Caki2 (cell line): ENCODE measurements at regions not wholly inside any gene's neighbourhood (a gene's known extent, or its start where the extent isn't known, plus 50 kb on each side); places are given as distances from the start of the nearest gene placed in this dataset.

Experiments
- DNase-seq: peaks from one replicate; pipeline ENCODE4 v3.0.0-alpha.2; 2015; ENCODE audit warnings: low read depth
- in situ Hi-C: cut with HindIII; loops from 2 replicates; pipeline ENCODE4 v1.10.0; 2016; ENCODE audit warnings: low sequenced_read_pairs, low pct_unique_long_range_greater_than_20kb, mixed read lengths

DNA sequence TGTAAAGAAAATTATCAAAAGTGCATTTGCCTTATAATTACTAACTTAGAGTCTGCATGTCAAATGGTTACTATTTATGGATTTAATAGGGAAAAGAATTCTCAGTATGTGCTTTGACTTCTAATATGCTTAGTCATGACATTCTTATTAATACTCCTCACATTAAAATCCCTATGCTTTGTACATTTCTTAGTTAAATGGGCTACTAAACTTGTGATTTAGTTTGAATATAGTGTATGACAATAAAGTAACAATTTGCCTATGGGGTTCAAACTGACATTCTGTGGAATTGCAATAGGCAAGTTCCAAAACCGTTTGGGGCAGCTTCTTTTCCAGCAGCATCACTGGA, 361.9 kb upstream of the TMTC1 start:
- DNase-seq = no peak
- in situ Hi-C loops = no loop called here

DNA sequence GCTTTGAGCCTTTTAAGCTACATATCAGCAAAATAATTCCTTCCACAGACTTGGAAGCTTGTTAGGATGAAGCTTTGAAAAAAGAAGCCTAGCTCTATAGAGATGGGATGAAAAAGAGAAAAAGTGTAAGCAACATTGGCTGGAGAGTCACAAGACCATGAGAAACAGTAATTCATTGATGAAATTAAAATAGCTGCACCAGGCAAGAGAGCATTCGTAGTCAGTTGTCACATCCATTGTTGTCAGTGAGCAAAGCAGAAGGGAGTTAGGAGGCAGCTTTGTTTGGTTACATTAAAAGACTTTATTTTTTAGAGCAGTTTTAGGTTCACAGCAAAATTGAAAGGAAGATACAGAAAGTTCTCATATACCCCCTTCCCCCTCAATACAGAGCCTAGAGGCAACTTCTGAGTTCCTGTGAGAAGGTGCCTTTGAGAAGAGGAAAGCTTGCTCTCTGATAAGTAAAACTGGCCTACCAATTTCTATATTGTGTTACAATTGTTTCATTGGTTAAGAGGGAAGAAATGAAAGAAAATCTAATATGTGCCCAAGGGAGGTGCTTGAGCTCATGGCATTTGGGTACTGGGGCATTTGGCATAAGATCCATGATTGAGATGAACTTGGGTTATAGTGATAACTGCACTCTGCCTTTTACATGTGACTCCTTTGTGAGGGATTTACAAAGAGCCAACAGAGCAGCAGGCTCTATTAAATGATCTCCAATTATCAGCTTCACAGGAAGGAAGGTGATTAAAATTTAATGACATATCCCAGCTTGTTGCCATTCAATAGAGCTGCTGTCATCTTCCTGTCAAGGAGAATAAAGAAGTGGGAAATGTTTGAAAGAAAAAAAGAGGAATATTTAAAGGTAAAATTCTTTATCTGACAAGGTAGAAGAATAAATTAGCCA, 361.3 kb upstream of the TMTC1 start:
- DNase-seq = no peak
- in situ Hi-C loops = no loop called here

DNA sequence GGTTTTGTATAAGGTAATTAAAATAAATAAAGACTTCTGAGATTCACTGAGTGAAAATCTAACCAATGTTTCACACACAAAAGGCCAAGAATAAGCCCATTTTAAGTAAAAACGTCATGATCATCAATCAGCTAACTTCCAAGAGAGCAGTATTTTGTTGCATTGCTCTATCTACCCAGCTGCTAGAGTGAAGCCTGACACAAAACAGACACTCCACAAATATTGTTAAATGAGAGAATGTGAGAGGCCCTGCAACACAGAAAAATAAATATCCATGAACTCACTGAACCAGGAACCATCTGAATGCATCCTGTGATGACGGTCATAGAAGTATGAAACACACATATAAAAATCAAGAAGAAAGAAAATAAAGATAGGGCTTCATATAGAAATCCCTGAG, 358.6 kb upstream of the TMTC1 start:
- in situ Hi-C loops = no loop called here
- DNase-seq = no peak

DNA sequence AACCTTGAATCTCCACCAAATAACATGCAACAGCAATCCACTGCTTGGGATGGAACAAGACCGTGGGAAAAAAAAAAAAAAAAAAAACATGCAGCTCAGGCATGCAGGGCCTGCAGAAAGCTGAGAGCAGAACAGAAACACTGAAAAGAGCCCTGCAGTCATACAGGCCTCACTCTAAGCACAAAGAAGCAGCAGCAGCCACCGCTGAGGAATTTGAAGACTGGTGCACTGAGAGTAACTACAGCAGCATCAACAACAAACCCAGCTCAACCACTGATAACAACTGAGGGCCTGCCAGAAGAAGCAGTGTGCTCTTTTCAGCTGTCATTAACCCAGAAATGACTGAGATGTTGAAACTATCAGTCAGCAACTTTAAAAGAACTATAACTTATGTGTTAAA, 354.7 kb upstream of the TMTC1 start:
- DNase-seq = no peak
- in situ Hi-C loops = no loop called here

DNA sequence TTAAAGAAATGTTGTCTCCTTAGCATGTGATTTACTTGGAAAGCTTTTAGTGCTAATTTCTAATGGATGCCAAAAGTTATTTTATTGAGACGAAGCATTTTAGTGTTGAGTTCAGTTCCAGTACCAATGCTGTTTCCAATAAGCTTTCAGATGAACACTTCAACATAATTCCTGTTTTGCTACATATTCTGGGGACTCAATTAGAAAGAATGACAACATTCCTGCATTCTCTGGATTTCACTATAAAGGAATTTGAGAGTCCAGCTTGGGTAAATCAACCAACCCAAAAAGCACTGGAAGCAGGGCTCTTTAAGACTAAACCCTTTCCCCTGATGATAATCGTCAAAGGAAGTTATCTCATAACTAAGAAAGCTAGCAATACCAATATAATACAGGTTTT, 353.0 kb upstream of the TMTC1 start:
- no peak for DNase-seq
- in situ Hi-C loops = no loop called here

DNA sequence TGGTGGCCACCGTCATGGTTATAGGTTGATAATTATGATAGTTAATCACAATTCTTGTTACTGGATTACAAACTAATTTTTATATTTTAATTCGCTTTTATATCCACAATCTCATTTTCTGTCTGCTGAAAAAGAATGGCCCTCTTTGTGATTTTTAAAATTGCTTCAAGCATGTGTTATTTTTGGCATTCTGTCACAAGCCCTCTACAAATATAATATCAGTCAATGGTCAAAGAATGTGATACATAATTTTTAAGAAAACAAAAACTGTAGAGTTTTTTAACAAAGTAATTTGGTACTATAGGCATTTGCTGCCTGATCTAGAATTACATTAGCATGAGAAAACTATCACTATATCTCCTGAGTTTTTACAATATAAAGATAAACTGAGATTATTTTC, 352.0 kb upstream of the TMTC1 start:
- in situ Hi-C loops = no loop called here
- DNase-seq = no peak

DNA sequence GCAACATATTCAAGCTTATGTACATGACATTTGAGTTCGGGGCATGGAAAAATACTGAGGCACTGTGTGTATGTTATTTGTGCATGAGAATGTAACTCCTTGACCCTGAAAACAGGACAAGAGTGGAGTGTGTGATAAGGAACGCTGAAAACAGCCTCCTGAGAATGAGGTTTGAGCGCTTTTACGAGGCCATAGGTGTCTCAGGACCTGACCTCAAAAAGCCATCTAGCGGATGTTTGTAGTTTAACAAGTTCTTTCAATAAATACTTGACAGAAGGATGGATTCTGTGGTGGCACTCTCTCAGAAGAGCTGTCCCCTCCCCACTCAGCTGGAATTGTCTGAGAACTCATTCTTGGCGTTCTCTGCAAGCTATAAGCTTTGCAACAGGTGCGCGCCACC, 350.5 kb upstream of the TMTC1 start:
- in situ Hi-C loops = no loop called here

DNA sequence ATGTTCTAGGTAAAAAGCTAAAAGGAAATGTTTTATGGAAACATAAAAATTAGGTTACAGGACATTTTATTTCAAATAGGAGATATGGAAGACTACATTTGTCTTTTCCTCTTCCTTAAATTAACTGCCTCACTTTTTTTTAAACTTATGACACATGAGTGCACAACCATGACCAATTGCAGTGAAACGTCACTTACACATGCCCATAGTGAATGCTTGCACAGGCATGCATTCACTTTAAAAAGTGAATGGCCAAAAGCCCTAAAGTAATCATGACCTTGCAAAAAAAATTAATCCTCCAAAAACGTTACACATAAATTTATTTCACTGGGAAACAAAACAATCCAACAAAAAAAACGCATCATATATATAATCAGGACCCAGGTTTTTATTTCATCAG, 343.2 kb upstream of the TMTC1 start:
- in situ Hi-C loops = no loop called here
- DNase-seq = peak; percentile 50

More for the DNA sequence above, 350.5 kb upstream of the TMTC1 start:
- DNase-seq = no peak

DNA sequence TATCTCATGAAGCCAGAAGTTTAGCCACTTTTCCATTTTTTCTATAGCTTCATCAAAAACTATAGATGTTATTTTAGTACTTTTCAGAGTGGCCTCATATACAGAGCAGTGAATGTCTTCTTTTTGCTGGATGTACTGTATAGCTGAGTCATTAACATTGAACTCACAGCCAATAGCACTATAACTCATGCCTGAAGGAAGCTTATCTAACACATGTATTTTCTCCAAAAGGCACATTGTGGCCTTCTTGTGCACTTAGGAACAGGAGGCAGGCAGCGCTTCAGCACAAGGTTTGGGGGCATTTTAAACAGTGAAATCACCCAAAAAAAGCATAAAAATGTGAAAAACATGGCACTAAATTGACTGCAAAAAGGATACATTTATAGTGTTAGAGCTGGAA, 336.8 kb upstream of the TMTC1 start:
- in situ Hi-C loops = no loop called here

DNA sequence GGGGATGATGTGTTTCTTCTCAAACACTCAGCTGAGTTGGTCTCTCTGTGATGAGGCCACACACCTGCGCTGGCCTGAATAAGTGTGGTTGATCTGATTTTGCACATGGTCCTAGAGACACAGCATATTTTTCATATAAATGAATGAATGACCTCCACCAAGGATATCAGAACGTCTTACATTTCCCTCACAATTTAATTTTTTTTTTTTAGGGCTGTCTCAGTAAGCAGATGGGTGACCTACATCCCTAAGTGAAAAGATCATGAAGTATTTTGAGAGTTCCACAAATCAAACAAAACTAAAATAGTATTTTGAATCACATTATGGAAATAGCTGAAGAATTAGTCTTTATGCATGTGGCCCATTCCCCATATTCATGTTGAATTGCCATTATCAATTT, 333.7 kb upstream of the TMTC1 start:
- no peak for DNase-seq
- in situ Hi-C loops = no loop called here

More for the DNA sequence above, 336.8 kb upstream of the TMTC1 start:
- no peak for DNase-seq

DNA sequence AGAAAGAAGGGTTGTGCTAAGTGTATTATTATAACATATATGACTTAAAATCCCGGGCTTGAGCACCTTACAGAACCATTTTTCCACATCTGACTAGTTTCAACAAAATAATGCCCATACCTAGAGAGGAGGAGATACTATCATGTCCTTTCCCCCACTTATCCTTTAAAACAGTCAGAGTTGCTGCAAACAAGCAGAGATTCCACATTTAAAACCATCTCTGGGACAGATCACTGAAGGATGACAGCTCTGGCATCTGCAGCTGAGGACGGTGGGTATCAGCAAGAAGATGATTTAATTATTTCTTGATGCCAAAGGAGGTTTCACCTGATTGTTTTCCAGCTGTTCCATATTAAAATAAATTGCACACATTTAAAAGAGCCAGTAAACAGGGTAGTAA, 328.0 kb upstream of the TMTC1 start:
- in situ Hi-C loops = no loop called here
- DNase-seq = no peak

DNA sequence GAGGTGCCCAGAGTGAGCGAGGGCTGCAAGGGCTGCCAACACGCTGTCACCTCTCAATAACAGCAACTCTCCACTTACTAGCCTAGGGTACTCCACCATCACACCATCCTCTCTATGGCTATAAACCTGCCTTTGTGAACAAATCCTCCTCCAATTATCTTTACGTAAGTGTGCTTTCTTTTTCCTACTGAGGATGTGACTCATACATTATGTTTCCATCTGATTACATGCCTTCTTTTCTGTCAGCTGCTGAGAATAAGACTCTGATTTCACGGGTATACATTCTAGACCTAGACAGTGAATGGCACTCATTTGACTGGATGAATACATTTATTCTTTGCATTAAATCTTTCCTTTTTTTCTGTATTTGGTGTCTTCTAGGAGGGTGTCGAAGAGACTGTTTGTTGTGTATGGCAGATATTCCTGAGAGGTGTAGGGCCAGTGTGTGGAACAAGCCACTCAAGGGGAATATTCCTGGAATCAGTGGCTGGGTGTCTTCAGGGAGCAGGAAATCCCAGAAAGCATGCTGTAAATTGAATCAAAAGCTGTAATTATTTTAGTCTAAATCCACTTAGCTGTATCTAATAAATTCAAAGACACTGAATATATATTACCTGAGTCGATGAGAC, 327.3 kb upstream of the TMTC1 start:
- no peak for DNase-seq
- in situ Hi-C loops = no loop called here

DNA sequence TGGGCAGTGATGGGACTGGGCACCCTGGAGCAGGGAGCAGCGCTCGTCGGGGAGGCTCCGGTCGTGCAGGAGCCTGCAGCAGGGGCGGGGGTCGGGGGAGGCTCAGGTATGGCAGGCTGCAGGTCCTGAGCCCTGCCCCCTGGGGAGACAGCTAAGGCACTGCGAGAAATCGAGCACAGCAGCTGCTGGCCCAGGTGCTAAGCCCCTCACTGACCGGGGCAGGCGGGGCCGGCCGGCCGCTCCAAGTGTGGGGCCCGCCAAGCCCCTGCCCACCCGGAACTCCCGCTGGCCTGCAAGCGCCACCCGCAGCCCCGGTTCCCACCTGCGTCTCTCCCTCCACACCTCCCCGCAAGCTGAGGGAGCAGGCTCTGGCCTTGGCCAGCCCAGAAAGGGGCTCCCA, 326.8 kb upstream of the TMTC1 start:
- in situ Hi-C loops = no loop called here
- DNase-seq = no peak

DNA sequence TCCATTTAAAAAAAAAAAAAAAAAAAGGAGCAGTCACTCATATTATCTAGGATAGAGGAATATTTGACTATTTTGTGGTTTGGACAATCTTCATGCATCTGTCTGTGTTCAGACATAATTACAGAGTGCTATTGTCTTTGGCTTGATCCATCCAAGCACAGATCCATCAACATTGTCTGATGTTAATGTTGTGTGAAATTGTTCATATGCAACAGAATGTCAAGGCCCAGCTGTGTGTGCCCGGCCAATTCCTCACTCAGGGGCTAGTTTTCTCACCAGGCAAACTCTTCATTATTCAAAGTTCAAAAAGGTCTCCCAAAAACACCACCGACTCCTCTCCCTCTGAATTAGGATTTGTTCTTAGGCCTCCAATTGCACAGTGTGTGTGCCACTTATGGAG, 324.9 kb upstream of the TMTC1 start:
- in situ Hi-C loops = no loop called here
- DNase-seq = no peak

DNA sequence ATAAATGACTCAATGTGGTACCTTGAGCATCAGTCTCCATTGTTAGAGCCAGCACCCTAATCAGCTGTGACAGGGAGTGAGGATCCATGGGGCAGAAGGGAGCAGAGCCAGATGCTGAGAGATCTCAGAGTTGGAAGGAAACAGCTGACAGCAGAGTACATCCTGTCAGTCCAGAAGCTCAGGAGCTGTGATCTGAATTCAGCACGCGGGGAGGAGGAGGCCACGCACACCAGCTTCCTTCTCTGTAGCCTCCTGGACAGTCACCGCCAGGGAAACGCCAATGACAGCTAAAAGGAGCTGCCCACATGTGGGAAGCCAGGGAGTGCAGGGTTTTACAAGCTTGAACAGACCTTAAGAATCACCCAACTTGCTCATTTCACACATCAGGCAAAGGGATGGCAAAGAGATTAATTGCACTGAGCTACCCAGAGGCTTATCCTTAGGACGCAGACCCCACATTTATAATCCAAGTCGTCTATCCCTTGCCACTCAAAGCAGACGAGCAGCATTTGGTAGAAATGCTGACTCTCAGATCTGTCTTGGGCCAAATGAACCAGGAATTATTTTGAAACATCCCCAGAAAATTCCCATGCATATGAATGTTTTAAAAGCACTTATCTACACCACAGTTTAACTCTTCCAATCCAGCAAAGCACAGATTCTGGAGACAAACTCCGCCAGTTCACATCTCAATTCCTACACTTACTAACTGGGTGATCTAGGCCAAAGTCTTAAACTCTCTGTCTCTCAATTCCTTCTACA, 322.6 kb upstream of the TMTC1 start:
- no peak for DNase-seq
- in situ Hi-C loops = no loop called here

DNA sequence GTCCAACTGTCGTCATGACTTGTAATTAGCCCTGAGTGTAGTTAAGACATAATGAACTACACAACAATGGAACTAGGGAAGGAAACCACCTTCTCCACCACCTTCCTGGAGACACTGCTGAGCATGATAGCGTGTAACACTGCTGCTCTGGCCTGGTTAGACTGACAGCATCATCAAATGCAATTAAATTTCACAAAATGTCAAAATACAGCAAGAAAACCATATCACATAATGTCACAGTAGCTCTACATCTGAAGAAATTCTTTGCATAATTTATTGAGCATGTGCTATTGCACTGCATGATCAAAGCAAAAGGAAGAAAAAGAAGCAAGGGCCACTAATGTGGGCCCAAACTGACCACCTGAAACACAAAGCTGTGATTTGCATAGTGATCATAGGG, 321.8 kb upstream of the TMTC1 start:
- DNase-seq = no peak
- in situ Hi-C loops = no loop called here

DNA sequence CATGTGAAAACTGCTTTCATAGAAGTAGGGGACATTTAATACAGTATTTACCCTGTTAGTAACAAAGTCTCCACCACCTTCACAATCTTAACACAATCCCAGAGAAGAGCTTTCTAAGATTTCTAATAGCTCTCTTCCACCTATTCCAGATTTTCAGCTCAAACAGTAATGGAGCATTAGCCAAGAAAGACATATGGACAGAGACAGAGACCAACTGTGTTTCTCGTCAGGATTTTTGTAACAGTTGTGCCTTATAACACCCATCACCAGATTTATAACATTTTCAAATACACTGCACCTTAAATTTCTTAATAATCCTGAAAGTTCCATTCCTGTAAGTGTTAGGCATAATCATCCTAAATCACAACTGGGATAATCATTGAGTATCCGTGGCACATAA, 321.2 kb upstream of the TMTC1 start:
- in situ Hi-C loops = no loop called here
- DNase-seq = no peak

DNA sequence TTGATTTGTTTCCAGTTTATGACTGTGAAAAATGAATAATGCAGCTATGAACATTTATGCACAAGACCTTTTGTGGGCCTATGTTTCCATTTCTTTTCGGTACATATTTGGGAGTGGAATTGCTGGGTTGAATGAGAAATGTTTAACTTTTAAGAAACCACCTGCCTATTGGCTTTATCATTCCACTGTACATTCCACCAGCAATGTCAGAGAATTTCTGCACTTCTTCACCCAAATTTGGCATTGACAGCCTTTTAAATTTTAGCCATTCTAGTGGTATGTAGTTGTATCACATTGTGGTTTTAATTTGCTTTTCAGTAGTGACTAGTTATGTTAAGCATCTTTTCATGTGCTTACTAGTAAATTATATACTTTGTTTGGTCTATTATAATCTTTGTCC, 317.0 kb upstream of the TMTC1 start:
- in situ Hi-C loops = no loop called here
- no peak for DNase-seq

DNA sequence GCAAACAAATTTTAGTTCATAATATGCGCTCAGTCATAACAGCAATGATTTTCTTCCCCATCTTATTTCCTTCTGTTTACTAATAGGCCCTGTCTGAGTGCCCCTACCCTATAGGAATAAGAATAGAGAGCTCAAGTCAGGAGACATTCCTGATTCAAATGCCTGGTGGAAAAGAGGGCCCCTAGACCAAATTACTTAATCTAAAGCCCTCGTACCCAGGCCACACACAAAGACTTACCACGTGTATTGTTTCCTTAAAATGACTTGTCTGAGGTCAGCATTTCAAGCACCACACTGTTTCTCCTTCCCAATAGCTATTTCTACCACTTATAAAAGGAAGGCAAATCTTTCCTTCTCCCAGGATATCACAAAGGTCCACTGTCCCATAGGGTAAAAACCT, 314.9 kb upstream of the TMTC1 start:
- in situ Hi-C loops = no loop called here
- DNase-seq = no peak
